Activated CD4-positive, alpha-beta T cell treated with anti-CD3 and anti-CD28 coated beads for 36 hours (primary cell): ENCODE measurements at regions not wholly inside any gene's neighbourhood (a gene's known extent, or its start where the extent isn't known, plus 50 kb on each side); places are given as distances from the start of the nearest gene placed in this dataset.
A peak's percentile ranks its signal among the peaks of the same experiment; 100 is the strongest.

ENCODE experiments used
- ATAC-seq: fragments of 200-7000 bp; cut with Tn5 transposase; one replicate; pipeline ENCODE4 v1.10.0; 2021; ENCODE audit warnings: mild to moderate bottlenecking, moderate library complexity
- CTCF ChIA-PET: fragments of 350-600 bp; sonication (Branson Sonifier 250); formaldehyde crosslinking; loops from one replicate; lab custom pipeline; 2021; ENCODE audit warnings: antibody characterized with exemption; lab: Charles Lee
- POLR2A ChIA-PET: fragments of 350-600 bp; sonication (Branson Sonifier 250); formaldehyde crosslinking; loops from one replicate; lab custom pipeline; 2021; ENCODE audit warnings: antibody characterized with exemption, inconsistent platforms; lab: Charles Lee
- DNase-seq: peaks from one replicate; pipeline ENCODE4 v3.0.0-alpha.2; 2020
- H3K27ac Mint-ChIP-seq: one replicate; pipeline ENCODE4 v1.8.0; 2021; ENCODE audit warnings: mixed read lengths
- H3K27me3 Mint-ChIP-seq: one replicate; pipeline ENCODE4 v1.8.0; 2021; ENCODE audit warnings: mixed read lengths
- H3K36me3 Mint-ChIP-seq: one replicate; pipeline ENCODE4 v1.8.0; 2021; ENCODE audit warnings: low read depth, mixed read lengths
- H3K4me1 Mint-ChIP-seq: one replicate; pipeline ENCODE4 v1.8.0; 2021; ENCODE audit warnings: mixed read lengths
- H3K4me3 Mint-ChIP-seq: one replicate; pipeline ENCODE4 v1.8.0; 2021; ENCODE audit warnings: mild to moderate bottlenecking, moderate library complexity, mixed read lengths
- H3K9me3 Mint-ChIP-seq: one replicate; pipeline ENCODE4 v1.8.0; 2021; ENCODE audit warnings: low read depth, mixed read lengths
- intact Hi-C, 2 experiments: fragments of 100-400 bp; cut with DNase I in 1 of 2; cut with micrococcal nuclease in 1 of 2; formaldehyde crosslinking; loops; one replicate each; pipeline versions ENCODE4 v1.14.2 to v1.15.1; 2022 to 2024; cut with DNase I, micrococcal nuclease

GRCh38 chr14:31943217-31943799 lies 133.8 kb upstream of the ARHGAP5 start:
- Mint-ChIP-seq H3K27ac (no peak overlapping the region), H3K36me3 (no peaks in the 10 kb centered on the region), H3K4me1 (peaks cover 26% of the 10 kb centered on the region), H3K9me3 (no peaks in the 10 kb centered on the region), H3K27me3 (no peaks in the 10 kb centered on the region), H3K4me3 (no peak overlapping the region)
- ChIA-PET POLR2A (no interaction called here), CTCF (interaction anchor here (1.1 to 1.3 kb wide), 3 partner anchors 17 to 308 kb away, joined by 3 to 6 read pairs (median 3); no protein-coding TSS in a partner anchor)
- intact Hi-C loops, result no loop called here
- no peak for ATAC-seq
- DNase-seq, result no peak

GRCh38 chr14:31943861-31944255 lies 133.2 kb upstream of the ARHGAP5 start:
- Mint-ChIP-seq H3K27me3 (peaks cover 1% of the 10 kb centered on the region), H3K4me3 (no peak overlapping the region), H3K4me1 (peaks cover 22% of the 10 kb centered on the region), H3K36me3 (no peaks in the 10 kb centered on the region), H3K27ac (no peak overlapping the region), H3K9me3 (no peaks in the 10 kb centered on the region)
- ChIA-PET POLR2A (no interaction called here), CTCF (interaction anchor here (1.3 kb wide), 2 partner anchors 17 to 307 kb away, joined by 3 to 6 read pairs; no protein-coding TSS in a partner anchor)
- DNase-seq (no peak), ATAC-seq (no peak)
- intact Hi-C loops, result no loop called here

GRCh38 chr14:31944256-31945073 lies 132.6 kb upstream of the ARHGAP5 start:
- peaks cover 20% of the 10 kb centered on the region for H3K4me1 Mint-ChIP-seq
- H3K4me3 Mint-ChIP-seq, result no peak overlapping the region
- intact Hi-C loops, result no loop called here
- no peaks in the 10 kb centered on the region for H3K36me3 Mint-ChIP-seq
- no peak for DNase-seq
- ChIA-PET POLR2A (interaction anchor here (0.5 kb wide), 1 partner anchor 210 kb away, joined by 5 read pairs; no protein-coding TSS in a partner anchor), CTCF (interaction anchor here (1.3 kb wide), 1 partner anchor 18 kb away, joined by 6 read pairs; no protein-coding TSS in a partner anchor)
- no peaks in the 10 kb centered on the region for H3K9me3 Mint-ChIP-seq
- peaks cover 2% of the 10 kb centered on the region for H3K27me3 Mint-ChIP-seq
- H3K27ac Mint-ChIP-seq, result peak overlapping the region; percentile 43
- peak; percentile 33 for ATAC-seq

GRCh38 chr14:31945074-31945613 lies 132.0 kb upstream of the ARHGAP5 start:
- Mint-ChIP-seq H3K36me3 (no peaks in the 10 kb centered on the region), H3K9me3 (no peaks in the 10 kb centered on the region), H3K27ac (peak overlapping the region; percentile 43), H3K27me3 (peaks cover 2% of the 10 kb centered on the region), H3K4me3 (no peak overlapping the region), H3K4me1 (peaks cover 20% of the 10 kb centered on the region)
- ChIA-PET POLR2A (no interaction called here), CTCF (interaction anchor here (0.7 to 1.6 kb wide), 3 partner anchors 18 to 139 kb away, joined by 3 to 5 read pairs (median 3); no protein-coding TSS in a partner anchor)
- DNase-seq (peak; percentile 11), ATAC-seq (peak; percentile 83)
- intact Hi-C loops, result no loop called here

- POLR2A ChIA-PET, result no interaction called here
- H3K4me3 Mint-ChIP-seq, result no peak overlapping the region
- peaks cover 20% of the 10 kb centered on the region for H3K4me1 Mint-ChIP-seq
- ATAC-seq, result no peak
- peaks cover 2% of the 10 kb centered on the region for H3K27me3 Mint-ChIP-seq
- H3K27ac Mint-ChIP-seq, result no peak overlapping the region
- H3K9me3 Mint-ChIP-seq, result no peaks in the 10 kb centered on the region
- CTCF ChIA-PET, result interaction anchor here (0.7 to 1.6 kb wide), 3 partner anchors 19 to 138 kb away, joined by 3 to 5 read pairs (median 3); no protein-coding TSS in a partner anchor
- H3K36me3 Mint-ChIP-seq, result no peaks in the 10 kb centered on the region
- DNase-seq, result no peak
- intact Hi-C loops, result no loop called here
Measured at GRCh38 chr14:31945701-31946100, 131.4 kb upstream of the ARHGAP5 start.

GRCh38 chr14:31947076-31947475 lies 130.0 kb upstream of the ARHGAP5 start:
- peaks cover 5% of the 10 kb centered on the region for H3K27me3 Mint-ChIP-seq
- H3K27ac Mint-ChIP-seq, result no peak overlapping the region
- H3K4me3 Mint-ChIP-seq, result no peak overlapping the region
- H3K9me3 Mint-ChIP-seq, result no peaks in the 10 kb centered on the region
- DNase-seq (no peak), ATAC-seq (no peak)
- peaks cover 20% of the 10 kb centered on the region for H3K4me1 Mint-ChIP-seq
- POLR2A ChIA-PET, result no interaction called here
- CTCF ChIA-PET, result no interaction called here
- intact Hi-C loops, result no loop called here
- no peaks in the 10 kb centered on the region for H3K36me3 Mint-ChIP-seq

- DNase-seq (no peak), ATAC-seq (no peak)
- Mint-ChIP-seq H3K9me3 (no peaks in the 10 kb centered on the region), H3K27me3 (peaks cover 5% of the 10 kb centered on the region), H3K27ac (no peak overlapping the region), H3K36me3 (no peaks in the 10 kb centered on the region), H3K4me3 (no peak overlapping the region), H3K4me1 (peaks cover 20% of the 10 kb centered on the region)
- intact Hi-C loops, result no loop called here
- POLR2A ChIA-PET, result no interaction called here
- CTCF ChIA-PET, result interaction anchor here (0.8 kb wide), 1 partner anchor 490 kb away, joined by 3 read pairs; no protein-coding TSS in a partner anchor
Measured at GRCh38 chr14:31947680-31948595, 129.2 kb upstream of the ARHGAP5 start.

- POLR2A ChIA-PET, result no interaction called here
- intact Hi-C loops, result no loop called here
- ATAC-seq (no peak), DNase-seq (no peak)
- peaks cover 5% of the 10 kb centered on the region for H3K27me3 Mint-ChIP-seq
- H3K36me3 Mint-ChIP-seq, result no peaks in the 10 kb centered on the region
- CTCF ChIA-PET, result interaction anchor here (0.7 kb wide), 1 partner anchor 15 kb away, joined by 3 read pairs; no protein-coding TSS in a partner anchor
- H3K4me1 Mint-ChIP-seq, result peaks cover 7% of the 10 kb centered on the region
- no peaks in the 10 kb centered on the region for H3K9me3 Mint-ChIP-seq
- H3K27ac Mint-ChIP-seq, result no peak overlapping the region
- no peak overlapping the region for H3K4me3 Mint-ChIP-seq
Measured at GRCh38 chr14:31949709-31950108, 127.4 kb upstream of the ARHGAP5 start.

- intact Hi-C loops, result no loop called here
- POLR2A ChIA-PET, result no interaction called here
- Mint-ChIP-seq H3K36me3 (no peaks in the 10 kb centered on the region), H3K27ac (no peak overlapping the region), H3K27me3 (peaks cover 5% of the 10 kb centered on the region), H3K9me3 (no peaks in the 10 kb centered on the region), H3K4me3 (no peak overlapping the region), H3K4me1 (peaks cover 4% of the 10 kb centered on the region)
- no peak for DNase-seq
- ATAC-seq, result no peak
- CTCF ChIA-PET, result interaction anchor here (0.7 kb wide), 1 partner anchor 16 kb away, joined by 3 read pairs; no protein-coding TSS in a partner anchor
Measured at GRCh38 chr14:31950331-31950730, 126.8 kb upstream of the ARHGAP5 start.

- Mint-ChIP-seq H3K27ac (no peak overlapping the region), H3K9me3 (no peaks in the 10 kb centered on the region), H3K27me3 (peaks cover 5% of the 10 kb centered on the region), H3K36me3 (no peaks in the 10 kb centered on the region), H3K4me3 (no peak overlapping the region), H3K4me1 (peaks cover 7% of the 10 kb centered on the region)
- DNase-seq (no peak), ATAC-seq (no peak)
- CTCF ChIA-PET, result interaction anchor here (1.1 kb wide), 1 partner anchor 25 kb away, joined by 3 read pairs; no protein-coding TSS in a partner anchor
- intact Hi-C loops, result no loop called here
- POLR2A ChIA-PET, result no interaction called here
Measured at GRCh38 chr14:31950764-31951637, 126.1 kb upstream of the ARHGAP5 start.
